ENCODE measurements at regions not wholly inside any gene's neighbourhood (a gene's known extent, or its start where the extent isn't known, plus 50 kb on each side); places are given as distances from the start of the nearest gene placed in this dataset.

DNA sequence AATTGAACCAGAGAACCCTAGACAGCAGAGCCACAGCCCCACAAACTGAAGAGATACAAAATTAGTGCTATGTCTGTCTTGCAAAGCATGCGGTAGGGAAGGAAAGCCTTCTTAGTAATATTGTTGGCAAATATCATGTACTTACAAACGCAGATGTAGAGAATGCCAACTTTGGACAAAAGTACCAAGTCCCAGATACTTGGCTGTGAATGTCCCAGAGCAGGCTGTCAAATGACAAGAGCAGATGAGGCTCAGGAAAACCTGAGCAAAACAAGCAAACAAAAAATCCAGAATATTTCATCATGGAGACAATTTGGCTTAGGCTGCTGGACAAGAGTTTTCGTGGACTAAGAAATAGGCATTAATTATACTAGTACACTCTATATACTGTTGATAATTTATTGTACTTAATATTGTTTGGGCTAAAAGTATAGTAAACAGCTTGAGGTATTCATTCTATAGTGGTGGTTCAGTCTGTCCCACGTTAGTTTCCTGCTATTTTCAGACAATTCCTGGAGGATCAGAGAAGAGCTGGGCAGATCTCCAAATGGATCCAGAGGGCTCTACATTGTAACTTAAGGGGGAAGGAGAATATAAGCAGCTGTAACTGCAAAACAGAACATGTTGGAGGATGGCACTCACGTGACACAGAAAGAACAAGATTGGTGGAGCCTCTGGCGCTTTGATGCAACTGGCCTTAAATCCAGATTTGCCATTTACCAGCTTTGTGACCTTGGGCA, 329.8 kb downstream of the ATP23 start:
- TF ChIP-seq FOXA2 (IDR thresholded peaks at IDR 0.05) (no peak), EGR1 (IDR thresholded peaks at IDR 0.05; ENCODE audit: low read depth in 2 of 2) (no peak), GABPA (IDR thresholded peaks at IDR 0.05 in 1 of 2, conservative IDR thresholded peaks at IDR 0.05 in 1 of 2) (no peak), SP1 (IDR thresholded peaks at IDR 0.05) (no peak), NR2F2 (IDR thresholded peaks at IDR 0.05) (no peak)
- TF ChIP-seq, protein P1, sequence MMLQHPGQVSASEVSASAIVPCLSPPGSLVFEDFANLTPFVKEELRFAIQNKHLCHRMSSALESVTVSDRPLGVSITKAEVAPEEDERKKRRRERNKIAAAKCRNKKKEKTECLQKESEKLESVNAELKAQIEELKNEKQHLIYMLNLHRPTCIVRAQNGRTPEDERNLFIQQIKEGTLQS (IDR thresholded peaks at IDR 0.05), result no peak
- TF ChIP-seq, protein P2, sequence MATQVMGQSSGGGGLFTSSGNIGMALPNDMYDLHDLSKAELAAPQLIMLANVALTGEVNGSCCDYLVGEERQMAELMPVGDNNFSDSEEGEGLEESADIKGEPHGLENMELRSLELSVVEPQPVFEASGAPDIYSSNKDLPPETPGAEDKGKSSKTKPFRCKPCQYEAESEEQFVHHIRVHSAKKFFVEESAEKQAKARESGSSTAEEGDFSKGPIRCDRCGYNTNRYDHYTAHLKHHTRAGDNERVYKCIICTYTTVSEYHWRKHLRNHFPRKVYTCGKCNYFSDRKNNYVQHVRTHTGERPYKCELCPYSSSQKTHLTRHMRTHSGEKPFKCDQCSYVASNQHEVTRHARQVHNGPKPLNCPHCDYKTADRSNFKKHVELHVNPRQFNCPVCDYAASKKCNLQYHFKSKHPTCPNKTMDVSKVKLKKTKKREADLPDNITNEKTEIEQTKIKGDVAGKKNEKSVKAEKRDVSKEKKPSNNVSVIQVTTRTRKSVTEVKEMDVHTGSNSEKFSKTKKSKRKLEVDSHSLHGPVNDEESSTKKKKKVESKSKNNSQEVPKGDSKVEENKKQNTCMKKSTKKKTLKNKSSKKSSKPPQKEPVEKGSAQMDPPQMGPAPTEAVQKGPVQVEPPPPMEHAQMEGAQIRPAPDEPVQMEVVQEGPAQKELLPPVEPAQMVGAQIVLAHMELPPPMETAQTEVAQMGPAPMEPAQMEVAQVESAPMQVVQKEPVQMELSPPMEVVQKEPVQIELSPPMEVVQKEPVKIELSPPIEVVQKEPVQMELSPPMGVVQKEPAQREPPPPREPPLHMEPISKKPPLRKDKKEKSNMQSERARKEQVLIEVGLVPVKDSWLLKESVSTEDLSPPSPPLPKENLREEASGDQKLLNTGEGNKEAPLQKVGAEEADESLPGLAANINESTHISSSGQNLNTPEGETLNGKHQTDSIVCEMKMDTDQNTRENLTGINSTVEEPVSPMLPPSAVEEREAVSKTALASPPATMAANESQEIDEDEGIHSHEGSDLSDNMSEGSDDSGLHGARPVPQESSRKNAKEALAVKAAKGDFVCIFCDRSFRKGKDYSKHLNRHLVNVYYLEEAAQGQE (IDR thresholded peaks at IDR 0.05), result no peak
- DNase-seq (ENCODE audit: low spot score), result no peak
- Histone ChIP-seq H3K27me3 (ENCODE audit: control insufficient read depth in 4 of 4, insufficient read depth in 4 of 4, low read length in 3 of 4) (peaks cover 0 to 6% (median 0%) of the 10 kb centered on the region in 4 donors), H3K9ac (ENCODE audit: low read depth in 1 of 2, low read length in 2 of 2) (no peak overlapping the region), H3K36me3 (ENCODE audit: control insufficient read depth in 4 of 4, insufficient read depth in 3 of 4, low read depth in 1 of 4, low read length in 3 of 4) (no peaks in the 10 kb centered on the region), H3K4me3 (ENCODE audit: low read depth in 1 of 3, low read length in 3 of 3) (no peak overlapping the region), H3K27ac (ENCODE audit: low read depth in 1 of 2, low read length in 2 of 2) (no peak overlapping the region), H3K9me3 (ENCODE audit: control insufficient read depth in 4 of 4, low read length in 3 of 4) (peaks cover 0 to 2% (median 0%) of the 10 kb centered on the region in 4 donors), H3K4me1 (ENCODE audit: control insufficient read depth in 4 of 4, insufficient read depth in 4 of 4, low read length in 3 of 4) (no peaks in the 10 kb centered on the region)
- WGBS, result 68% methylated on average over 6 of the region's 6 CpGs

DNA sequence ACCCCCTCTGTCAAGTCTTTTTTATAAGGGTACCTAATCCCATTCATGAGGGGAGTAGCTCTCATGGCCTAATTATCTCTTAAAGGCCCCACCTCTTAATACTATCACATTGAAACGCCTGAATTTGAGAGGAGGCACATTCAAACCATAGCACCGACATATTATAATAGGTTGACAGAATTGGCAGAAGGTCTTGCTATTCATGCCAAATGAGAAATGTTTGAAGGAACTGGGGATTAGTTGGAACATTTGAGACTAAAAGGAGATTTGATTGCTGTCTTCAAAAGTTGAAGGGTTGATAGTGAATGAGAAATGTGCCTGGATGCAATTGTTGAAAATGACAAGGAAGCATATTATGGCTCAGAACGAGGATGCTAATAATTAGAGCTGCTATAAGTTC, 331.1 kb downstream of the ATP23 start:
- Histone ChIP-seq H3K9me3 (ENCODE audit: control insufficient read depth in 4 of 4, low read length in 3 of 4) (peaks cover 0 to 3% (median 1%) of the 10 kb centered on the region in 4 donors), H3K9ac (ENCODE audit: low read depth in 1 of 2, low read length in 2 of 2) (no peak overlapping the region), H3K36me3 (ENCODE audit: control insufficient read depth in 4 of 4, insufficient read depth in 3 of 4, low read depth in 1 of 4, low read length in 3 of 4) (no peaks in the 10 kb centered on the region), H3K4me1 (ENCODE audit: control insufficient read depth in 4 of 4, insufficient read depth in 4 of 4, low read length in 3 of 4) (no peaks in the 10 kb centered on the region), H3K27ac (ENCODE audit: low read depth in 1 of 2, low read length in 2 of 2) (no peak overlapping the region), H3K4me3 (ENCODE audit: low read depth in 1 of 3, low read length in 3 of 3) (no peak overlapping the region), H3K27me3 (ENCODE audit: control insufficient read depth in 4 of 4, insufficient read depth in 4 of 4, low read length in 3 of 4) (peaks cover 0 to 4% (median 0%) of the 10 kb centered on the region in 4 donors)
- no peak for TF ChIP-seq GABPA (IDR thresholded peaks at IDR 0.05 in 1 of 2, conservative IDR thresholded peaks at IDR 0.05 in 1 of 2)
- no peak for TF ChIP-seq TAF1 (conservative IDR thresholded peaks at IDR 0.05)
- no peak for DNase-seq (ENCODE audit: low spot score)
- 67% methylated on average over 3 of the region's 3 CpGs for WGBS

DNA sequence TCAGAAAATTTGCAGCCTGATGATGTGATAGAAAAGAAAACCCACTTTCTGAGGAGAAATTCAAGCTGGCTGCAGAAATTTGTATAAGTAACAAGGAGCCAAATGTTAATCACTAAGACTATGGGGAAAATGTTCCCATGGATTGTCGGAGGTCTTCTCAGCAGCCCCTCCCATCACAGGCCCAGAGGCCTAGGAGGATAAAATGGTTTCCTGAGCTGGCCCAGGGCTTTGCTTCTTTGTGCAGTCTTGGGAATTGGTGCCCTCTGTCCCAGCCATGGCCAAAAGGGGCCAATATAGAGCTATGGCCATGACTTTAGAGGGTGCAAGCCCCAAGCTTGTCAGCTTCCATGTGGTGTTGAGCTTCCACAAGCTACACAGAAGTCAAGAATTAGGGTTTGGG, 335.9 kb downstream of the ATP23 start:
- H3K9me3 ChIP-seq (ENCODE audit: control insufficient read depth in 4 of 4, low read length in 3 of 4), result peaks cover 2 to 7% (median 4%) of the 10 kb centered on the region in 4 donors
- DNase-seq (ENCODE audit: low spot score), result no peak
- H3K27ac ChIP-seq (ENCODE audit: low read depth in 1 of 2, low read length in 2 of 2), result no peak overlapping the region
- H3K4me3 ChIP-seq (ENCODE audit: low read depth in 1 of 3, low read length in 3 of 3), result no peak overlapping the region
- H3K4me1 ChIP-seq (ENCODE audit: control insufficient read depth in 4 of 4, insufficient read depth in 4 of 4, low read length in 3 of 4), result no peaks in the 10 kb centered on the region
- H3K27me3 ChIP-seq (ENCODE audit: control insufficient read depth in 4 of 4, insufficient read depth in 4 of 4, low read length in 3 of 4), result no peaks in the 10 kb centered on the region
- no peaks in the 10 kb centered on the region for H3K36me3 ChIP-seq (ENCODE audit: control insufficient read depth in 4 of 4, insufficient read depth in 3 of 4, low read depth in 1 of 4, low read length in 3 of 4)
- WGBS, result 75% methylated on average over 1 of the region's 1 CpG
- no peak overlapping the region for H3K9ac ChIP-seq (ENCODE audit: low read depth in 1 of 2, low read length in 2 of 2)
- TF ChIP-seq, protein P3, sequence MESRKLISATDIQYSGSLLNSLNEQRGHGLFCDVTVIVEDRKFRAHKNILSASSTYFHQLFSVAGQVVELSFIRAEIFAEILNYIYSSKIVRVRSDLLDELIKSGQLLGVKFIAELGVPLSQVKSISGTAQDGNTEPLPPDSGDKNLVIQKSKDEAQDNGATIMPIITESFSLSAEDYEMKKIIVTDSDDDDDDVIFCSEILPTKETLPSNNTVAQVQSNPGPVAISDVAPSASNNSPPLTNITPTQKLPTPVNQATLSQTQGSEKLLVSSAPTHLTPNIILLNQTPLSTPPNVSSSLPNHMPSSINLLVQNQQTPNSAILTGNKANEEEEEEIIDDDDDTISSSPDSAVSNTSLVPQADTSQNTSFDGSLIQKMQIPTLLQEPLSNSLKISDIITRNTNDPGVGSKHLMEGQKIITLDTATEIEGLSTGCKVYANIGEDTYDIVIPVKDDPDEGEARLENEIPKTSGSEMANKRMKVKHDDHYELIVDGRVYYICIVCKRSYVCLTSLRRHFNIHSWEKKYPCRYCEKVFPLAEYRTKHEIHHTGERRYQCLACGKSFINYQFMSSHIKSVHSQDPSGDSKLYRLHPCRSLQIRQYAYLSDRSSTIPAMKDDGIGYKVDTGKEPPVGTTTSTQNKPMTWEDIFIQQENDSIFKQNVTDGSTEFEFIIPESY (IDR thresholded peaks at IDR 0.05), result no peak
- TF ChIP-seq, protein P1 (IDR thresholded peaks at IDR 0.05), result no peak
- TF ChIP-seq, protein P2 (IDR thresholded peaks at IDR 0.05), result no peak
- TF ChIP-seq HNF4A (conservative IDR thresholded peaks at IDR 0.05), result no peak
- TF ChIP-seq, protein P4, sequence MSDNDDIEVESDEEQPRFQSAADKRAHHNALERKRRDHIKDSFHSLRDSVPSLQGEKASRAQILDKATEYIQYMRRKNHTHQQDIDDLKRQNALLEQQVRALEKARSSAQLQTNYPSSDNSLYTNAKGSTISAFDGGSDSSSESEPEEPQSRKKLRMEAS (IDR thresholded peaks at IDR 0.05), result no peak
- no peak for TF ChIP-seq TAF1 (conservative IDR thresholded peaks at IDR 0.05)
- TF ChIP-seq RXRA (IDR thresholded peaks at IDR 0.05), result no peak
- TF ChIP-seq YY1 (IDR thresholded peaks at IDR 0.05), result no peak
- no peak for TF ChIP-seq FOXA2 (IDR thresholded peaks at IDR 0.05)
- no peak for TF ChIP-seq RAD21 (IDR thresholded peaks at IDR 0.05)
- no peak for TF ChIP-seq JUND (IDR thresholded peaks at IDR 0.05)
- no peak for TF ChIP-seq GABPA (IDR thresholded peaks at IDR 0.05 in 1 of 2, conservative IDR thresholded peaks at IDR 0.05 in 1 of 2)

Data from liver (tissue), 7 donors.